ENCODE measurements at regions not wholly inside any gene's neighbourhood (a gene's known extent, or its start where the extent isn't known, plus 50 kb on each side); places are given as distances from the start of the nearest gene placed in this dataset.
"Not testable (repeated sequence)": the region's sequence is repeated elsewhere in the genome, so short reads cannot be mapped to it uniquely, and the experiment has no call there.

DNA sequence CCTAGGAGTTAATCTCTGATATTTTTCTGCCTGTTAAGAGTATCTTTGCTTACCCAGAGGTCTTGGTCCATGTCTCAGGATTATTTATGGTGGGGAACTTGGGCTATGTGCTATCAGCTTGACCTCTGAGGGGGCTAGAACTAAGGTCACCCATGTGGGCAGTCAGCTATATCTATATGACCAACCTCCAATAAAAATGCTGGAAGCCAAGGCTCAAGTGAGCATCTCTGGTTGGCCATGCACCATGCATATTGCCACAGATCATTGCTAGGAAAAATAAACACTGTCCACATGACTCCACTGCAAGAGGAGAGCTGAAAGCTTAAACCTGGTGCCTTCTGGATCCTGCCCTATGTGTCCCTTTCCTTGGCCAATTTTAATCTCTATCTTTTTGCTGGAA lies 196.5 kb upstream of the SLC7A11 start:
- Histone ChIP-seq H3K27ac (ENCODE audit: low read length) (no peak overlapping the region), H3K27me3 (replicated peaks; ENCODE audit: insufficient read depth, low read length) (no peaks in the 10 kb centered on the region), H3K9ac (ENCODE audit: low read length) (no peak overlapping the region), H3K36me3 (replicated peaks; ENCODE audit: insufficient read depth, low read length) (no peaks in the 10 kb centered on the region), H3K4me2 (ENCODE audit: low read depth, low read length) (no peak overlapping the region), H2AFZ (ENCODE audit: low read length) (no peak overlapping the region), H3K4me3 (ENCODE audit: low read length) (no peak overlapping the region), H4K20me1 (ENCODE audit: insufficient read depth, low read length) (no peaks in the 10 kb centered on the region), H3K9me2 (replicated peaks; ENCODE audit: insufficient read depth, low read length) (no peaks in the 10 kb centered on the region; the same call in 1 of the 2 replicates), H3K79me2 (ENCODE audit: low read length) (no peaks in the 10 kb centered on the region), H3K9me3 (replicated peaks; ENCODE audit: insufficient read depth, low read length) (no peaks in the 10 kb centered on the region), H3K4me1 (ENCODE audit: low read length) (no peaks in the 10 kb centered on the region), H3F3A (ENCODE audit: insufficient read depth, low read length) (no peaks in the 10 kb centered on the region)
- DNase-seq: no peak
- TF ChIP-seq CTCF (IDR thresholded peaks at IDR 0.05; ENCODE audit: low read length): no peak

GRCh38 chr4:138437263-138437851 lies 195.2 kb upstream of the SLC7A11 start:
- TF ChIP-seq EZH2phosphoT487 (IDR thresholded peaks at IDR 0.05; ENCODE audit: low read length): no peak
- TF ChIP-seq CTCF (IDR thresholded peaks at IDR 0.05; ENCODE audit: low read length): no peak
- DNase-seq: no peak
- Histone ChIP-seq H2AFZ (ENCODE audit: low read length) (no peak overlapping the region), H3K27me3 (replicated peaks; ENCODE audit: insufficient read depth, low read length) (no peaks in the 10 kb centered on the region), H3F3A (ENCODE audit: insufficient read depth, low read length) (no peaks in the 10 kb centered on the region), H3K4me1 (ENCODE audit: low read length) (no peaks in the 10 kb centered on the region), H4K20me1 (ENCODE audit: insufficient read depth, low read length) (no peaks in the 10 kb centered on the region), H3K79me2 (ENCODE audit: low read length) (no peaks in the 10 kb centered on the region), H3K9me2 (replicated peaks; ENCODE audit: insufficient read depth, low read length) (no peaks in the 10 kb centered on the region; the same call in 1 of the 2 replicates), H3K9me3 (replicated peaks; ENCODE audit: insufficient read depth, low read length) (no peaks in the 10 kb centered on the region), H3K27ac (ENCODE audit: low read length) (no peak overlapping the region), H3K4me2 (ENCODE audit: low read depth, low read length) (no peak overlapping the region), H3K9ac (ENCODE audit: low read length) (no peak overlapping the region), H3K4me3 (ENCODE audit: low read length) (no peak overlapping the region), H3K36me3 (replicated peaks; ENCODE audit: insufficient read depth, low read length) (no peaks in the 10 kb centered on the region)

DNA sequence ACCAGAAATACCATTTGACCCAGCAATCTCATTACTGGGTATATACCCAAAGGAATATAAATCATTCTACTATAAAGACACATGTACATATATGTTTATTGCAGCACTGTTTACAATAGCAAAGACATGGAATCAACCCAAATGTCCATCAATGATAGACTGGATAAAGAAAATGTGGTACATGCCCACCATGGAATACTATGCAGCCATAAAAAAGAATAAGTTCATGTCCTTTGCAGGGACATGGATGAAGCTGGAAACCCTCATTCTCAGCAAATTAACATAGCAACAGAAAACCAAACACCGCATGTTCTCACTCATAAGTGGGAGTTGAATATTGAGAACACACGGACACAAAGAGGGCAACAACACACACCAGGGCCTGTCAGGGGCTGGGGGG lies 193.6 kb upstream of the SLC7A11 start:
- not testable (repeated sequence) for H3K27me3 ChIP-seq (replicated peaks; ENCODE audit: insufficient read depth, low read length); H3F3A ChIP-seq (ENCODE audit: insufficient read depth, low read length); H3K4me3 ChIP-seq (ENCODE audit: low read length); H3K36me3 ChIP-seq (replicated peaks; ENCODE audit: insufficient read depth, low read length); H3K4me1 ChIP-seq (ENCODE audit: low read length); H3K27ac ChIP-seq (ENCODE audit: low read length); H3K9me3 ChIP-seq (replicated peaks; ENCODE audit: insufficient read depth, low read length); H3K9me2 ChIP-seq (replicated peaks; ENCODE audit: insufficient read depth, low read length); H3K79me2 ChIP-seq (ENCODE audit: low read length); DNase-seq; H2AFZ ChIP-seq (ENCODE audit: low read length); H3K9ac ChIP-seq (ENCODE audit: low read length); H4K20me1 ChIP-seq (ENCODE audit: insufficient read depth, low read length); H3K4me2 ChIP-seq (ENCODE audit: low read depth, low read length)

GRCh38 chr4:138435046-138435445 lies 192.9 kb upstream of the SLC7A11 start:
- H3K27me3 ChIP-seq (replicated peaks; ENCODE audit: insufficient read depth, low read length); H3K27ac ChIP-seq (ENCODE audit: low read length); H3K79me2 ChIP-seq (ENCODE audit: low read length); H4K20me1 ChIP-seq (ENCODE audit: insufficient read depth, low read length); H3K9ac ChIP-seq (ENCODE audit: low read length); DNase-seq; H2AFZ ChIP-seq (ENCODE audit: low read length); H3K4me3 ChIP-seq (ENCODE audit: low read length); H3K9me2 ChIP-seq (replicated peaks; ENCODE audit: insufficient read depth, low read length); H3K4me2 ChIP-seq (ENCODE audit: low read depth, low read length); H3K9me3 ChIP-seq (replicated peaks; ENCODE audit: insufficient read depth, low read length); H3K4me1 ChIP-seq (ENCODE audit: low read length); H3F3A ChIP-seq (ENCODE audit: insufficient read depth, low read length); H3K36me3 ChIP-seq (replicated peaks; ENCODE audit: insufficient read depth, low read length): not testable (repeated sequence)
